ENCODE measurements at regions not wholly inside any gene's neighbourhood (a gene's known extent, or its start where the extent isn't known, plus 50 kb on each side); places are given as distances from the start of the nearest gene placed in this dataset.

DNA sequence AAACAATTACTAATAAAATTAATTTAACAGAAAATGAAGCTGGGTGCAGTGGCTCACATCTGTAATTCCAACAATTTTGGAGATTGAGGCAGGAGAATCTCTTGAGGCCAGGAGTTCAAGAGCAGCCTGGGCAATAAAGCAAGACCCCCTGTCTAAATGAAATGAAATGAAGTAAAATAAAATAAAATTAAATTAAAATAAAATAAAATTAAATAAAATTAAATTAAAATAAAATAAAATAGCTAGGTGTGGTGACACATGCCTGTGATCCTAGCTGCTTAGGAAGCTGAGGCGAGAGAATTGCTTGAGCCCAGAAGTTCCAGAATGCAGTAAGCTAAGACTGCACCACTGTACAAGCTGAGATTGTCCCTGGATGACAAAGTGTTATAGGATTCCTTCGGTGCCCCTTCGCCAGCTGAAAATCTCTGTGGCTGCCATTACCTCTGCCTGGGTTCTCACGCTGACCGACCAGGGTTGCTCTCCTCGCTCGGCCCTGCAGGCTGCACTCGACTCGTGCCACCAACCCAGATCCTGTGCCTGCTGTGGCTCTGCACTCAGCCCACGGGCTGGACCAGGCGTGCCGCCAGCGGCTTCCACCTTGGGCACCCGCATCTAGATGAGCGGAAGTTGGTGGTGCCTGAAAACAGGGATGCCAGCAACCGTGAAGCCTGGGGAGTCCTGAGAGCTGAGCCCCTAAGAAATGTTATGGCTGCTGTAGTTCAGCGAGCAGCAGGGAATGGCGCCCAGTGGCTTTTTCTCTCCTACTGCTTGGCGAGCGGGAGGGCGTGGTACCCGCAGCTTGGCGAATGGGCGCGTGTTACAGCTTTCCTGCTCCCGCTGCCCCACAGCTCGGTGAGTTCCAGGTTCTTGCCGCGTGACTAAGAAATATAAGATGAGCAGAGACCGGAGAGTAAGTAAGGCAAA is 539.2 kb upstream of the PCDH9 start:
- CTCF ChIA-PET, result no interaction called here
- POLR2A ChIA-PET, result no interaction called here
- no peak for DNase-seq (ENCODE audit: extremely low spot score)
- TF ChIP-seq, protein P1, sequence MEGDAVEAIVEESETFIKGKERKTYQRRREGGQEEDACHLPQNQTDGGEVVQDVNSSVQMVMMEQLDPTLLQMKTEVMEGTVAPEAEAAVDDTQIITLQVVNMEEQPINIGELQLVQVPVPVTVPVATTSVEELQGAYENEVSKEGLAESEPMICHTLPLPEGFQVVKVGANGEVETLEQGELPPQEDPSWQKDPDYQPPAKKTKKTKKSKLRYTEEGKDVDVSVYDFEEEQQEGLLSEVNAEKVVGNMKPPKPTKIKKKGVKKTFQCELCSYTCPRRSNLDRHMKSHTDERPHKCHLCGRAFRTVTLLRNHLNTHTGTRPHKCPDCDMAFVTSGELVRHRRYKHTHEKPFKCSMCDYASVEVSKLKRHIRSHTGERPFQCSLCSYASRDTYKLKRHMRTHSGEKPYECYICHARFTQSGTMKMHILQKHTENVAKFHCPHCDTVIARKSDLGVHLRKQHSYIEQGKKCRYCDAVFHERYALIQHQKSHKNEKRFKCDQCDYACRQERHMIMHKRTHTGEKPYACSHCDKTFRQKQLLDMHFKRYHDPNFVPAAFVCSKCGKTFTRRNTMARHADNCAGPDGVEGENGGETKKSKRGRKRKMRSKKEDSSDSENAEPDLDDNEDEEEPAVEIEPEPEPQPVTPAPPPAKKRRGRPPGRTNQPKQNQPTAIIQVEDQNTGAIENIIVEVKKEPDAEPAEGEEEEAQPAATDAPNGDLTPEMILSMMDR (IDR thresholded peaks at IDR 0.05; ENCODE audit: control extremely low read depth, extremely low read depth, low read depth, missing control alignments), result no peak

DNA sequence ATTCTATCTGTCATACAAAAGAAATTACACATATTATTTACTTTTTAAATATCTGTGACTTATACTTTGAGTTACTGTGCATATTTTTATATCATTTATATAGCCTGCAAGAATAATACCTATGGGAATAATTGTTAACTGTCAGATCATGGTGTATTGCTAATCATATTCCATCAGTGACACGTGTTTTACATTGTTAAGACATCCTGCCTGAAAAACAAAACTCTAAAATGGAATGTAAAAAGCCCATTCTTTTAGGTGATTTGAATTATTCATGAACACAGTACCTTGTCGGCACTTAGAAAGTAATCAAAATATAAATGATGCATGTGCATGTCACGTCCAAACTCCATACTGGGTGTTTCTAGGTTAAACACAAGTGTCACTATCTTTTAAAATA is 533.8 kb upstream of the PCDH9 start:
- ChIA-PET CTCF (no interaction called here), POLR2A (no interaction called here)
- TF ChIP-seq, protein P1 (IDR thresholded peaks at IDR 0.05; ENCODE audit: control extremely low read depth, extremely low read depth, low read depth, missing control alignments), result no peak
- DNase-seq (ENCODE audit: extremely low spot score), result no peak

DNA sequence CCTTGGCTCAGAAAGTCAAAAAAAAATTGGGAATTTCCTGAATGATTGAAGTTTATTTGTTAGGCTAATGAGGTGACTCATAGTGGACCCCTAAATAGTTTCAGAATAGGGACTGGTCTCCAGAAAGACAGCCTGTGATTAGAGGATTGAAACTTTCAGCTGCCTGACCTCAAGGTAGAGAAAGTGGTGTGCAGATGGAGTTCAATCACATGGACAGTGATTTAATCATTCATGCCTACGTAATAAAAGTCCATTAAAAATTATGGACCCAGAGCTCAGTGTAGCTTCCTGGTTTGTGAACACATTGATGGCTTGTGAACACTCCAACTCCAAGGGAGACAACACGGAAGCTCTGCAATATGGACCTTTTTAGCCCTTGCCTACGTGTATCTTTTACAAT is 533.2 kb upstream of the PCDH9 start:
- TF ChIP-seq, protein P1 (IDR thresholded peaks at IDR 0.05; ENCODE audit: control extremely low read depth, extremely low read depth, low read depth, missing control alignments), result no peak
- ChIA-PET POLR2A (no interaction called here), CTCF (no interaction called here)
- no peak for DNase-seq (ENCODE audit: extremely low spot score)

DNA sequence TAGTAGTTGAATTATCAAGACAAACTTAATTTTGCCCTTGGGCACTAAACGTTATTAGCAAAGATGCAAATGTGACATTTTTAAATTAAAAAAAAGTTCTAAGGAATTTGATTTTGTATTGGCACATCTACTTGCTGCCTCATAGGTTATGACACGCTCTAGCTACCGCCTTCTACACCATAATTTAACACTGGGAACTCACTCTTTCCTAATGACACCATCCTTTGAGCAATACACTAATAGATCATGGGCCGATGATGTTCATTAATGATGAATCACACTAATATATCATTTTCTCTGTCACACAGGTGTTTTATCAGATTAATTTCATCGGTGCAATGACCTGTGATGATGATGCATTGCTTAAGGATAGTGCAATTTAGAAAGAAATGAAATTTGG is 528.8 kb upstream of the PCDH9 start:
- TF ChIP-seq, protein P1 (IDR thresholded peaks at IDR 0.05; ENCODE audit: control extremely low read depth, extremely low read depth, low read depth, missing control alignments), result no peak
- no peak for DNase-seq (ENCODE audit: extremely low spot score)
- POLR2A ChIA-PET, result no interaction called here
- CTCF ChIA-PET, result no interaction called here

DNA sequence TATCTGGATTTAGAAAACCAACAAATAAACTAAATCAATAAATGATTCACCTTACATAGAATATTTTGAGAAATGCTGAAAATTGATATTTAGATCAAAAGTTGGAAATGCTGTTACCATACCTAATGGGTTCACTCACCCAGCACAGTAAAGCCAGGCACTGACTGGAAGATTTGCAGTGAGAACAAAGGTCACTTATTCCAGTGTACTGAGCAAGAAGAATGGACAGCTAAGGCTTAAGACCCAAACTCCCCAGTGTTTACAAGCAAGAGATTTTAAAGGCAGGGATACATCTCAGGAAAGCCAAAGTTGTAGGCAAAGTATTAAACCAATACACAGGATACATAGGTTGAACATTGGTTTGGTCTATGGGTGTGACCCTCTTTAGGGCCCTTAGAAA is 523.9 kb upstream of the PCDH9 start:
- POLR2A ChIA-PET, result no interaction called here
- TF ChIP-seq, protein P1 (IDR thresholded peaks at IDR 0.05; ENCODE audit: control extremely low read depth, extremely low read depth, low read depth, missing control alignments), result no peak
- DNase-seq (ENCODE audit: extremely low spot score), result no peak
- CTCF ChIA-PET, result no interaction called here

- TF ChIP-seq, protein P1 (IDR thresholded peaks at IDR 0.05; ENCODE audit: control extremely low read depth, extremely low read depth, low read depth, missing control alignments), result no peak
- CTCF ChIA-PET, result interaction anchor here (0.8 kb wide), 1 partner anchor 14 kb away, joined by 3 read pairs; no protein-coding TSS in a partner anchor
- no peak for DNase-seq (ENCODE audit: extremely low spot score)
- POLR2A ChIA-PET, result no interaction called here
Observed at GRCh38 chr13:67752759-67753158, 522.6 kb upstream of the PCDH9 start.

All from GM10248 (cell line).